ENCODE measurements at regions not wholly inside any gene's neighbourhood (a gene's known extent, or its start where the extent isn't known, plus 50 kb on each side); places are given as distances from the start of the nearest gene placed in this dataset.
"Not testable (repeated sequence)": the region's sequence is repeated elsewhere in the genome, so short reads cannot be mapped to it uniquely, and the experiment has no call there.

DNA sequence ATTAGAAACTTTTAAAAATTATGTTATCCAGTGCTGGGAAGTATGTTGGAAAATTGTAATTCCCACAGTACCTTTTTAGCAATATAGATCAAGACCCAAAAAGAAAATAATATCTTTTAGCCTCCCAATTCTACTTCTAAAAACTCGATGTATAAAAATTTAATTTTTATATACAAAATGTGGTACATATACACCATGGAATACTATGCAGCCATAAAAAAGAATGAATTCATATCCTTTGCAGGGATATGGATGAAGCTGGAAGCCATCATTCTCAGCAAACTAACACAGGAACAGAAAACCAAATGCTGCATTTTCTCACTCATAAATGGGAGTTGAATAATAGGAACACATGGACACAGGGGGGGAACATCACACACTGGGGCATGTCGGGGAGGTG is 254.5 kb downstream of the MEX3B start:
- H3K4me1 ChIP-seq (replicated peaks in 1 of 2; ENCODE audit: control insufficient read depth in 2 of 2, insufficient read depth in 2 of 2, low read length in 2 of 2); ATAC-seq; BruUV-seq (replicated peaks); H2AFZ ChIP-seq (ENCODE audit: low read depth, low read length); CTCF ChIA-PET (ENCODE audit: low intra/inter-chr PET ratio); H3K9me1 ChIP-seq (ENCODE audit: control insufficient read depth, insufficient read depth, low read length); H3K79me2 ChIP-seq (ENCODE audit: control insufficient read depth, insufficient read depth, low read length); H3K27ac ChIP-seq (ENCODE audit: extremely low read depth, low read depth, low read length); DNase-seq (ENCODE audit: extremely low read depth in 1 of 4, low spot score in 3 of 4); in situ Hi-C loops (cut with MboI); intact Hi-C loops (cut with micrococcal nuclease); H3K9me3 ChIP-seq (replicated peaks; ENCODE audit: control insufficient read depth, insufficient read depth, low read depth, low read length); H3K9ac ChIP-seq (ENCODE audit: insufficient read depth in 1 of 2, low read depth in 2 of 2, low read length in 2 of 2); H3K4me2 ChIP-seq (ENCODE audit: insufficient read depth, low read length); H3K36me3 ChIP-seq (ENCODE audit: control insufficient read depth, insufficient read depth, low read length); H3K4me3 ChIP-seq; FAIRE-seq; H4K20me1 ChIP-seq (replicated peaks; ENCODE audit: control insufficient read depth, insufficient read depth, low read length); H3K27me3 ChIP-seq (ENCODE audit: control insufficient read depth in 2 of 2, insufficient read depth in 2 of 2, low read length in 2 of 2): not testable (repeated sequence)
- POLR2A ChIA-PET = interaction anchor here (1.0 kb wide), 1 partner anchor 33 kb away, joined by 3 read pairs; no protein-coding TSS in a partner anchor
- peak; percentile 16 for TF ChIP-seq RBM25 (IDR thresholded peaks at IDR 0.05; ENCODE audit: low read depth, low read length, severe bottlenecking)
- peak; percentile 82 for TF ChIP-seq ZNF146 (CRISPR knock-in tag; IDR thresholded peaks at IDR 0.05; ENCODE audit: unreplicated experiment)
- 40% methylated on average over 2 of the region's 2 CpGs for WGBS (ENCODE audit: insufficient coverage, low coverage, missing lambda C conversion rate)

DNA sequence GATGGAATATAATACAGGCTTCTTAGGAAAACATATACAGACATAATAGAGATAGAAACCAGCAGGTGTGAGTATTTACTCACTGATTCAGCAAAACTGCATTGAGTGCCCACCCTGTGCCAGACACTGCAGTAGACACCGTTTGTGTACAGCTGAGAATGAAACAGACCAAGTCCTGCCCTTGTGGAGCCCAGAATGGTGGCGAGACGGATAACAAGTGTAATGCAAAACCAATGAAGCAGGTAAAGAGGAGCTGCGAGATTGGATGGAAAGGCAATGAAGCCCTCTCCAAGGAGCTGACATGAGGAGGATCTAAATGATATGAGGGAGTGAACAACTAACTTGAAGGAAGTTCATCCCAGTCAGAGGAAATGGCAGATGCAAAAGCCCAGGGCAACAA is 256.4 kb downstream of the MEX3B start:
- no peaks in the 10 kb centered on the region for H3K4me1 ChIP-seq (replicated peaks in 1 of 2; ENCODE audit: control insufficient read depth in 2 of 2, insufficient read depth in 2 of 2, low read length in 2 of 2)
- DNase-seq (ENCODE audit: extremely low read depth in 1 of 4, low spot score in 3 of 4) (no peak), FAIRE-seq (no peak), ATAC-seq (no peak)
- no peak overlapping the region for H3K27ac ChIP-seq (ENCODE audit: extremely low read depth, low read depth, low read length)
- no peaks in the 10 kb centered on the region for H3K79me2 ChIP-seq (ENCODE audit: control insufficient read depth, insufficient read depth, low read length)
- CTCF ChIA-PET (ENCODE audit: low intra/inter-chr PET ratio) = no interaction called here
- no peak overlapping the region for H3K4me2 ChIP-seq (ENCODE audit: insufficient read depth, low read length)
- H3K27me3 ChIP-seq (ENCODE audit: control insufficient read depth in 2 of 2, insufficient read depth in 2 of 2, low read length in 2 of 2) = no peaks in the 10 kb centered on the region
- POLR2A ChIA-PET = interaction anchor here (1.4 kb wide), 1 partner anchor 8 kb away, joined by 3 read pairs; no protein-coding TSS in a partner anchor
- TF ChIP-seq ZNF274 (IDR thresholded peaks at IDR 0.05; ENCODE audit: borderline replicate concordance, low read depth, low read length) (no peak), NFRKB (IDR thresholded peaks at IDR 0.05; ENCODE audit: low read depth) (no peak), CBFA2T3 (IDR thresholded peaks at IDR 0.05) (no peak), ZBTB8A (IDR thresholded peaks at IDR 0.05; ENCODE audit: partially characterized antibody) (no peak), PTBP1 (IDR thresholded peaks at IDR 0.05; ENCODE audit: low read depth, low read length) (no peak), ZKSCAN3 (CRISPR knock-in tag; IDR thresholded peaks at IDR 0.05) (no peak), KLF10 (CRISPR knock-in tag; IDR thresholded peaks at IDR 0.05) (no peak), SMAD1 (IDR thresholded peaks at IDR 0.05; ENCODE audit: low read depth, low read length, partially characterized antibody) (no peak), NR3C1 (CRISPR knock-in tag; IDR thresholded peaks at IDR 0.05) (no peak), EP300 (IDR thresholded peaks at IDR 0.05; ENCODE audit: low read length) (no peak)
- TF ChIP-seq, protein P1, sequence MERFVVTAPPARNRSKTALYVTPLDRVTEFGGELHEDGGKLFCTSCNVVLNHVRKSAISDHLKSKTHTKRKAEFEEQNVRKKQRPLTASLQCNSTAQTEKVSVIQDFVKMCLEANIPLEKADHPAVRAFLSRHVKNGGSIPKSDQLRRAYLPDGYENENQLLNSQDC (CRISPR knock-in tag; IDR thresholded peaks at IDR 0.05) = no peak
- TF ChIP-seq, protein P2, sequence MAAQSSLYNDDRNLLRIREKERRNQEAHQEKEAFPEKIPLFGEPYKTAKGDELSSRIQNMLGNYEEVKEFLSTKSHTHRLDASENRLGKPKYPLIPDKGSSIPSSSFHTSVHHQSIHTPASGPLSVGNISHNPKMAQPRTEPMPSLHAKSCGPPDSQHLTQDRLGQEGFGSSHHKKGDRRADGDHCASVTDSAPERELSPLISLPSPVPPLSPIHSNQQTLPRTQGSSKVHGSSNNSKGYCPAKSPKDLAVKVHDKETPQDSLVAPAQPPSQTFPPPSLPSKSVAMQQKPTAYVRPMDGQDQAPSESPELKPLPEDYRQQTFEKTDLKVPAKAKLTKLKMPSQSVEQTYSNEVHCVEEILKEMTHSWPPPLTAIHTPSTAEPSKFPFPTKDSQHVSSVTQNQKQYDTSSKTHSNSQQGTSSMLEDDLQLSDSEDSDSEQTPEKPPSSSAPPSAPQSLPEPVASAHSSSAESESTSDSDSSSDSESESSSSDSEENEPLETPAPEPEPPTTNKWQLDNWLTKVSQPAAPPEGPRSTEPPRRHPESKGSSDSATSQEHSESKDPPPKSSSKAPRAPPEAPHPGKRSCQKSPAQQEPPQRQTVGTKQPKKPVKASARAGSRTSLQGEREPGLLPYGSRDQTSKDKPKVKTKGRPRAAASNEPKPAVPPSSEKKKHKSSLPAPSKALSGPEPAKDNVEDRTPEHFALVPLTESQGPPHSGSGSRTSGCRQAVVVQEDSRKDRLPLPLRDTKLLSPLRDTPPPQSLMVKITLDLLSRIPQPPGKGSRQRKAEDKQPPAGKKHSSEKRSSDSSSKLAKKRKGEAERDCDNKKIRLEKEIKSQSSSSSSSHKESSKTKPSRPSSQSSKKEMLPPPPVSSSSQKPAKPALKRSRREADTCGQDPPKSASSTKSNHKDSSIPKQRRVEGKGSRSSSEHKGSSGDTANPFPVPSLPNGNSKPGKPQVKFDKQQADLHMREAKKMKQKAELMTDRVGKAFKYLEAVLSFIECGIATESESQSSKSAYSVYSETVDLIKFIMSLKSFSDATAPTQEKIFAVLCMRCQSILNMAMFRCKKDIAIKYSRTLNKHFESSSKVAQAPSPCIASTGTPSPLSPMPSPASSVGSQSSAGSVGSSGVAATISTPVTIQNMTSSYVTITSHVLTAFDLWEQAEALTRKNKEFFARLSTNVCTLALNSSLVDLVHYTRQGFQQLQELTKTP (IDR thresholded peaks at IDR 0.05; ENCODE audit: low read depth in 1 of 2, partially characterized antibody in 2 of 2) = no peak
- H4K20me1 ChIP-seq (replicated peaks; ENCODE audit: control insufficient read depth, insufficient read depth, low read length) = no peaks in the 10 kb centered on the region
- no peaks in the 10 kb centered on the region for H3K36me3 ChIP-seq (ENCODE audit: control insufficient read depth, insufficient read depth, low read length)
- H3K9me3 ChIP-seq (replicated peaks; ENCODE audit: control insufficient read depth, insufficient read depth, low read depth, low read length) = no peaks in the 10 kb centered on the region
- in situ Hi-C loops (cut with MboI) = no loop called here
- H3K9me1 ChIP-seq (ENCODE audit: control insufficient read depth, insufficient read depth, low read length) = no peaks in the 10 kb centered on the region
- no peak overlapping the region for H2AFZ ChIP-seq (ENCODE audit: low read depth, low read length)
- H3K4me3 ChIP-seq = no peak overlapping the region
- no TSS peak for BruUV-seq (replicated peaks)
- WGBS (ENCODE audit: insufficient coverage, low coverage, missing lambda C conversion rate) = 21% methylated on average over 4 of the region's 4 CpGs
- H3K9ac ChIP-seq (ENCODE audit: insufficient read depth in 1 of 2, low read depth in 2 of 2, low read length in 2 of 2) = no peak overlapping the region
- intact Hi-C loops (cut with micrococcal nuclease) = no loop called here
